SH-SY5Y (cell line): ENCODE measurements at regions not wholly inside any gene's neighbourhood (a gene's known extent, or its start where the extent isn't known, plus 50 kb on each side); places are given as distances from the start of the nearest gene placed in this dataset.

Experiments used
- GATA2 ChIP-seq: IDR thresholded peaks from 2 replicates; pipeline ENCODE4 v1.6.1; 2011; ENCODE audit warnings: mild to moderate bottlenecking, low read depth, low read length
- GATA3 ChIP-seq: IDR thresholded peaks from 2 replicates; pipeline ENCODE4 v1.6.1; 2011; ENCODE audit warnings: low read depth, mild to moderate bottlenecking, low read length, moderate library complexity

GRCh38 chr1:177351361-177352108 lies 180.8 kb downstream of the BRINP2 start:
- TF ChIP-seq GATA3 (no peak), GATA2 (no peak)
